WI38 (cell line): ENCODE measurements at regions not wholly inside any gene's neighbourhood (a gene's known extent, or its start where the extent isn't known, plus 50 kb on each side); places are given as distances from the start of the nearest gene placed in this dataset.

Experiments
- H3K4me3 ChIP-seq: 2 replicates; pipeline ENCODE4 v1.5.1; 2011; ENCODE audit warnings: low read depth, mild to moderate bottlenecking, control low read depth, low read length
- CTCF ChIP-seq: IDR thresholded peaks from 2 replicates; pipeline ENCODE4 v1.5.1; 2012; ENCODE audit warnings: low read depth, mild to moderate bottlenecking, control low read depth, low read length

- TF ChIP-seq CTCF: no peak
- no peak overlapping the region for H3K4me3 ChIP-seq
These were observed 119.4 kb downstream of the TMEM18 start for GRCh38 chr2:557635-558301.

GRCh38 chr2:556485-556884 lies 120.7 kb downstream of the TMEM18 start:
- no peak for TF ChIP-seq CTCF
- H3K4me3 ChIP-seq: no peak overlapping the region

GRCh38 chr2:555164-555922 lies 121.9 kb downstream of the TMEM18 start:
- H3K4me3 ChIP-seq: no peak overlapping the region
- no peak for TF ChIP-seq CTCF

- TF ChIP-seq CTCF: no peak
- no peak overlapping the region for H3K4me3 ChIP-seq
These were observed 122.8 kb downstream of the TMEM18 start for GRCh38 chr2:554444-554843.

GRCh38 chr2:552906-553305 lies 124.3 kb downstream of the TMEM18 start:
- no peak for TF ChIP-seq CTCF
- no peak overlapping the region for H3K4me3 ChIP-seq

- no peak for TF ChIP-seq CTCF
- no peak overlapping the region for H3K4me3 ChIP-seq
These were observed 125.6 kb downstream of the TMEM18 start for GRCh38 chr2:551621-552020.

- TF ChIP-seq CTCF: no peak
- no peak overlapping the region for H3K4me3 ChIP-seq
These were observed 126.2 kb downstream of the TMEM18 start for GRCh38 chr2:550860-551567.
